Testis (tissue), 2 donors: ENCODE measurements at regions not wholly inside any gene's neighbourhood (a gene's known extent, or its start where the extent isn't known, plus 50 kb on each side); places are given as distances from the start of the nearest gene placed in this dataset.

Experiments
- DNase-seq: peaks from one replicate; pipeline ENCODE4 v3.0.0-alpha.2; 2019
- H3K27ac ChIP-seq, 2 donors: fragments of 200-600 bp; sonication (generic); one replicate each; pipeline ENCODE4 v1.5.1; 2019
- H3K27me3 ChIP-seq: fragments of 200-600 bp; sonication (generic); one replicate; pipeline ENCODE4 v1.5.1; 2019
- H3K36me3 ChIP-seq: fragments of 200-600 bp; sonication (generic); one replicate; pipeline ENCODE4 v1.5.1; 2017; ENCODE audit warnings: low read depth; ENCODE audit errors: missing control alignments
- H3K4me1 ChIP-seq: fragments of 200-600 bp; sonication (generic); one replicate; pipeline ENCODE4 v1.5.1; 2019
- H3K4me3 ChIP-seq, 2 donors: fragments of 200-600 bp; sonication (generic); one replicate each; pipeline ENCODE4 v1.5.1; 2017 to 2019
- H3K9me3 ChIP-seq: fragments of 200-600 bp; sonication (generic); one replicate; pipeline ENCODE4 v1.5.1; 2017
- CTCF ChIP-seq, 3 experiments: fragments of 450-650 bp in 2 of 3; fragments of 200-600 bp in 1 of 3; sonication (generic) in 1 of 3; IDR thresholded peaks; one replicate each; pipeline ENCODE4 v1.5.1; 2016 to 2019; ENCODE audit warnings: antibody characterized with exemption in 3 of 3, mild to moderate bottlenecking in 2 of 3, moderate library complexity in 1 of 3
- POLR2A ChIP-seq: fragments of 450-650 bp; IDR thresholded peaks from one replicate; pipeline ENCODE4 v1.6.1; 2017; ENCODE audit warnings: antibody characterized with exemption, mild to moderate bottlenecking, moderate library complexity
- WGBS, 2 donors: methylation state at CpG; one replicate each; pipeline ENCODE4 v1.1.5; 2018; 5-methylcytosine and 5-hydroxymethylcytosine counted together
- intact Hi-C: fragments of 100-400 bp; cut with DNase I; formaldehyde crosslinking; loops from one replicate; pipeline ENCODE4 v1.15.1; 2023; ENCODE audit warnings: low total_unique reads

DNA sequence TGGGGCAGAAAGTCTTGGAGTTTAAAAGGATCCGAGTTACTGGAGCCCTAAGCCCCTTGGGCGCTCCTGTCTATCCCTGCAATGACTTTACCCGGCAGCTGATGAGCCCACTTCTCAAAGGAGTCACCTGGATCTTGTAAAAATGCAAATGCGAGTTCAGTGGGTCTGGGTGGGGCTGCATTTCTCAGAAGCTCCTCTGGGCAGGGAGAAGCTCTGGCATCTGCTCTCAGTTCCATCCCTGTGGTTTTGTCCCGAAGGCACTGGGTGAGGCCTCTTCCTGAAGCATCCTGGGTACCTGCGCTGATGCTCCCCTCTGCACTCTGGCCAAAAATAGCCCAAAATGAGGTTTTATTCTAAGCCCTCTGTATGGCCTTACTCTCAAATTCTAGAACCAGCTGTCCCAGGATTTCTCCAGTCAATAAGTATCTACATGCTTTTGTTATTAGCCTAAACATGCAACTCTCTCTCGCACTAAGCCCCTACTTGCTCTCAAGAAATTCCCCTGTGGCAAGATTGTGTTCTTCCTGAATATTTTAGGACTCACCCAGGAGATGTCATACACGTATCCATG lies 167.8 kb upstream of the APCDD1 start:
- no peak overlapping the region for H3K4me3 ChIP-seq
- H3K27me3 ChIP-seq = no peaks in the 10 kb centered on the region
- no peaks in the 10 kb centered on the region for H3K9me3 ChIP-seq
- DNase-seq = no peak
- H3K27ac ChIP-seq = no peak overlapping the region
- H3K36me3 ChIP-seq = no peaks in the 10 kb centered on the region
- TF ChIP-seq CTCF (IDR thresholded peaks at IDR 0.05) = no peak
- TF ChIP-seq POLR2A = no peak
- 89 to 94% methylated on average over 8 of the region's 8 CpGs for WGBS, 2 donors
- intact Hi-C loops = no loop called here
- peaks cover 3% of the 10 kb centered on the region for H3K4me1 ChIP-seq

DNA sequence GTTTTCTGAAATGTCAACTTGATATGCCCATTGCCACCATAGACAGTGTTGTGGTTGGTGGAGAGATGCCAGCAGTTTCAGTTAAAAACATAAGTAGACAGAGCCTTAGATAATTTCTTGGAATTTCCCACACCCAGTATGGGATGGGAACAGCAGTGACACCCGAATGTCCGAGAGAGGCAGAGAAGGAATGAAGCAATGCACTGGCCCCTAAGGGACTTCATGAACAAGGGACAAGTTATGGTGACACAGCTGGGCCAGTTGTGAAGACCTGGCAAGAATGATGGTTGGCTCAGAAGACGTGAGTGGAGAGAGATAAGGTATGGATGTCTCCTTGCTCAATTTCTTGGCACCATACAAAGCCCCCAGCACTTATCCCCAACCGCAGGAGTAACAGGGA lies 165.2 kb upstream of the APCDD1 start:
- no peaks in the 10 kb centered on the region for H3K9me3 ChIP-seq
- H3K4me3 ChIP-seq = no peak overlapping the region
- H3K27ac ChIP-seq = no peak overlapping the region
- TF ChIP-seq CTCF (IDR thresholded peaks at IDR 0.05) (no peak), POLR2A (no peak)
- intact Hi-C loops = no loop called here
- WGBS, 2 donors = 94 to 96% methylated on average over 4 of the region's 4 CpGs
- no peaks in the 10 kb centered on the region for H3K27me3 ChIP-seq
- peaks cover 6% of the 10 kb centered on the region for H3K4me1 ChIP-seq
- no peak for DNase-seq
- no peaks in the 10 kb centered on the region for H3K36me3 ChIP-seq

DNA sequence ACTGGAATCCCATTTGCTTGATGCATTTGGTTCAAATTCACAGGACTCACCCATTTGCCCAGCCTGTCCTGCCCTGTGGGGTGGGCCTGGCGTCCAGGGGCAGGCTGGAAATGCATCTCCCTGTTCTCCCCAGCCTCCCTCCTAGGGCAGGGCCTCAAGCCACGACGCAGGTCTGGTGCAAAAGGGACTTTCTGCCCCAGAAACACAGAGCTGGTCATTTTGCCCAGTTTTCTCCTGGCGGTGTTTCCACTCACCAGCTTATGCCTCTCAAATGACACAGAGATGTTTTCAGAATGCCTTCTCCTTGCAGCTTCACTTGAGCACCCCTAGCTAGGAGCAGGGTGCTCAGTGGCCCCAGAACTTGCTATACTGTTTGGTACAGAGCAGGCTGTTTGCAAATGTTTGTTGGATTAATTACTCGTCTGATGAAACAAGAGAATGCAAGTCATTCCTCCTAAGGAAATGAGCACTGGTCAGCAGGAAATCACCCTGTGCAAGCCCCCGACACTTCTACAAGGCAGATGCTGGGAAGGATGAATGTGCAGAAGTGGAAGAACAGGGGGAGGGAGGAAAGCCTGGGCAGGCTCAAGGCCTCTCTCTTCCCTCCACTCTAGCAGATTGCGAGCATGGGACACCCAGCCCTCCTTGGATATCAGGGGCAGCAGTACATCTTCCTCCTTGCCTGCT lies 164.3 kb upstream of the APCDD1 start:
- no peaks in the 10 kb centered on the region for H3K36me3 ChIP-seq
- no peak overlapping the region for H3K27ac ChIP-seq
- H3K9me3 ChIP-seq = no peaks in the 10 kb centered on the region
- intact Hi-C loops = no loop called here
- H3K27me3 ChIP-seq = no peaks in the 10 kb centered on the region
- TF ChIP-seq CTCF (IDR thresholded peaks at IDR 0.05) = no peak
- no peak for DNase-seq
- 67 to 72% methylated on average over 7 of the region's 7 CpGs for WGBS, 2 donors
- no peak overlapping the region for H3K4me3 ChIP-seq
- peaks cover 6% of the 10 kb centered on the region for H3K4me1 ChIP-seq

DNA sequence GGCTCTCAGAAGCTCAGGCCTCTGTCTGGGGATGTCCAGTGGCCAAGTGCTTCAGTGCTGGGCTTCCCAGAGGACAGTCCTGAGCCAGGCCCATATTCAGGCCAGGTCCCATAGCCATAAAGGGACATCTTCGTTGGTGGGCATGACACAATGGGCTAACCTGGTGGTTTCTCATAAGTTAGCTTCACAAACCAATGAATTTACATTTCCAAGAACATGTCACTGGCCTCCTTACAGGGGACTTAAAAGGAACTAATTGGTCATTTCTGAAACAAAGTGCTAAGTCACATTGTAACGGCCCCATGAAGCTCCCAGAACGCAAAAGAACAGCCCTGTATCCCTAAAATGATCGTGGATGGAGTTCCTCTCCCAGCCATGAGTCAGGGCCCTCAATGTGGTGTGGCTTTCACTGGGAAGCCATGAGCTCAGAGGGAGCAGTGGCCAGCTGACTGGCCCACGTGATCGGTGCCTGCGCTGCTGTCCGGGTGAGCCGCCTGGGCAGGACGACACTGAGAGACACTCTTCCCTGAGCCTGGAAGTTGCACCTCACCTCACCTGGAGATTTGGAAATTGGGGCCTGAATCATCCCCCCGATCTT lies 163.7 kb upstream of the APCDD1 start:
- H3K27me3 ChIP-seq = no peaks in the 10 kb centered on the region
- TF ChIP-seq POLR2A (no peak), CTCF (IDR thresholded peaks at IDR 0.05) (no peak)
- H3K27ac ChIP-seq = no peak overlapping the region
- H3K9me3 ChIP-seq = no peaks in the 10 kb centered on the region
- H3K4me3 ChIP-seq = no peak overlapping the region
- H3K4me1 ChIP-seq = peaks cover 6% of the 10 kb centered on the region
- 93 to 94% methylated on average over 8 to 11 of the region's 11 CpGs for WGBS, 2 donors
- intact Hi-C loops = no loop called here
- no peaks in the 10 kb centered on the region for H3K36me3 ChIP-seq
- no peak for DNase-seq
